Astrocyte (in vitro differentiated cells and primary cell): ENCODE measurements at regions not wholly inside any gene's neighbourhood (a gene's known extent, or its start where the extent isn't known, plus 50 kb on each side); places are given as distances from the start of the nearest gene placed in this dataset.

Experiments used
- DNase-seq: peaks from one replicate; pipeline ENCODE4 v3.0.0-alpha.2; 2010; ENCODE audit warnings: low read depth
- FAIRE-seq: peaks from 2 replicates; lab custom pipeline; 2011; peaks lifted over from hg19 to GRCh38; lab: Jason Lieb, UNC
- H2AFZ ChIP-seq: 2 replicates; pipeline ENCODE4 v1.6.0; 2012; ENCODE audit warnings: low read depth, low read length, inconsistent platforms
- H3K27ac ChIP-seq: 2 replicates; pipeline ENCODE4 v1.5.1; 2011; ENCODE audit warnings: low read depth, low read length, inconsistent platforms
- H3K27me3 ChIP-seq: 2 replicates; pipeline ENCODE4 v1.6.0; 2011; ENCODE audit warnings: low read length, inconsistent platforms; ENCODE audit not compliant: insufficient read depth
- H3K36me3 ChIP-seq: 2 replicates; pipeline ENCODE4 v1.5.1; 2011; ENCODE audit warnings: low read length, inconsistent platforms; ENCODE audit not compliant: insufficient read depth
- H3K4me1 ChIP-seq: 2 replicates; pipeline ENCODE4 v1.5.1; 2011; ENCODE audit warnings: low read length, inconsistent platforms; ENCODE audit not compliant: insufficient read depth
- H3K4me2 ChIP-seq: 2 replicates; pipeline ENCODE4 v1.6.0; 2012; ENCODE audit warnings: low read length, inconsistent platforms
- H3K4me3 ChIP-seq: 2 replicates; pipeline ENCODE4 v1.5.1; 2011; ENCODE audit warnings: low read depth, mild to moderate bottlenecking, low read length, inconsistent platforms; ENCODE audit not compliant: insufficient read depth
- H3K79me2 ChIP-seq: 2 replicates; pipeline ENCODE4 v1.6.0; 2012; ENCODE audit warnings: mild to moderate bottlenecking, low read length, inconsistent platforms; ENCODE audit not compliant: insufficient read depth
- H3K9ac ChIP-seq: 2 replicates; pipeline ENCODE4 v1.6.0; 2012; ENCODE audit warnings: mild to moderate bottlenecking, low read length, inconsistent platforms
- H3K9me3 ChIP-seq: 2 replicates; pipeline ENCODE4 v1.5.1; 2012; ENCODE audit warnings: low read depth, mild to moderate bottlenecking, low read length, inconsistent platforms; ENCODE audit not compliant: insufficient read depth
- H4K20me1 ChIP-seq: 2 replicates; pipeline ENCODE4 v1.6.0; 2012; ENCODE audit warnings: low read length, inconsistent platforms; ENCODE audit not compliant: insufficient read depth
- H3K27ac Mint-ChIP-seq: one replicate; pipeline ENCODE4 v1.8.0; 2021; ENCODE audit warnings: mild to moderate bottlenecking, mixed read lengths; ENCODE audit not compliant: unreplicated experiment
- H3K27me3 Mint-ChIP-seq: one replicate; pipeline ENCODE4 v1.8.0; 2021; ENCODE audit warnings: low read depth, mixed read lengths; ENCODE audit not compliant: unreplicated experiment
- H3K36me3 Mint-ChIP-seq: one replicate; pipeline ENCODE4 v1.8.0; 2021; ENCODE audit warnings: low read depth, mixed read lengths; ENCODE audit not compliant: unreplicated experiment
- H3K4me1 Mint-ChIP-seq: one replicate; pipeline ENCODE4 v1.8.0; 2021; ENCODE audit warnings: low read depth, mixed read lengths; ENCODE audit not compliant: unreplicated experiment
- H3K4me3 Mint-ChIP-seq: one replicate; pipeline ENCODE4 v1.8.0; 2021; ENCODE audit warnings: mild to moderate bottlenecking, moderate library complexity, mixed read lengths; ENCODE audit not compliant: unreplicated experiment
- H3K9me3 Mint-ChIP-seq: one replicate; pipeline ENCODE4 v1.8.0; 2021; ENCODE audit warnings: mild to moderate bottlenecking, mixed read lengths; ENCODE audit not compliant: unreplicated experiment
- EZH2 ChIP-seq: IDR thresholded peaks from 2 replicates; pipeline ENCODE4 v1.6.1; 2012; ENCODE audit warnings: mild to moderate bottlenecking, low read length, inconsistent platforms; ENCODE audit not compliant: insufficient read depth
- TF ChIP-seq, protein P1 (sequence below): IDR thresholded peaks from 2 replicates; pipeline ENCODE4 v1.5.1; 2011; ENCODE audit warnings: low read depth, mild to moderate bottlenecking, inconsistent platforms, low read length, moderate library complexity; ENCODE audit not compliant: insufficient read depth

DNA sequence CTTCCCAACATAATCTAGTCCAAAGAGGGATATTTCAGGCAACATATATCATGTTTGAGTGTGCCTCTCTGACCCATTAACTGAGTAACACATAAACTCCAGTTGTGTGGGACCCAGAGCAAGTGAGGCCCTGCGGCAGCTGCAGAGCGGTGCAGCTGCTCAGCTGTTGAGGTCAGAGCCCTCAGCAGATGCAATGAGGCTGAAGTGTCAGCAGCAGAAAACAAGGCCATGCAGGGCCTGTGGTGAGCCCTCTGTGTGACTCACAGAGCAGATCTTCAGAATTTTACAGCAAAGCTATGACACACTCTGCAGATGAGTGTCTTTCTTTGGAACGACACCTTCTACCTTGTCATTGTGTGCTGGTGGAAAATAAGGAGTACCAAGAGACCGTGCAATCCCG, 168.5 kb downstream of the CBLN2 start:
- no peaks in the 10 kb centered on the region for H3K27me3 Mint-ChIP-seq
- H3K4me3 ChIP-seq = no peak overlapping the region
- peak overlapping the region; percentile 9 for H2AFZ ChIP-seq
- FAIRE-seq (no peak), DNase-seq (peak; percentile 65)
- no peaks in the 10 kb centered on the region for H4K20me1 ChIP-seq
- H3K79me2 ChIP-seq = no peaks in the 10 kb centered on the region
- H3K27me3 ChIP-seq = no peaks in the 10 kb centered on the region
- H3K9ac ChIP-seq = no peak overlapping the region
- no peak overlapping the region for H3K27ac ChIP-seq
- H3K4me1 Mint-ChIP-seq = no peaks in the 10 kb centered on the region
- H3K9me3 Mint-ChIP-seq = peaks cover 4% of the 10 kb centered on the region
- H3K9me3 ChIP-seq = no peaks in the 10 kb centered on the region
- no peaks in the 10 kb centered on the region for H3K4me1 ChIP-seq
- peak overlapping the region; percentile 23 for H3K4me2 ChIP-seq
- no peak overlapping the region for H3K4me3 Mint-ChIP-seq
- no peaks in the 10 kb centered on the region for H3K36me3 Mint-ChIP-seq
- no peak overlapping the region for H3K27ac Mint-ChIP-seq
- no peaks in the 10 kb centered on the region for H3K36me3 ChIP-seq
- TF ChIP-seq, protein P1, sequence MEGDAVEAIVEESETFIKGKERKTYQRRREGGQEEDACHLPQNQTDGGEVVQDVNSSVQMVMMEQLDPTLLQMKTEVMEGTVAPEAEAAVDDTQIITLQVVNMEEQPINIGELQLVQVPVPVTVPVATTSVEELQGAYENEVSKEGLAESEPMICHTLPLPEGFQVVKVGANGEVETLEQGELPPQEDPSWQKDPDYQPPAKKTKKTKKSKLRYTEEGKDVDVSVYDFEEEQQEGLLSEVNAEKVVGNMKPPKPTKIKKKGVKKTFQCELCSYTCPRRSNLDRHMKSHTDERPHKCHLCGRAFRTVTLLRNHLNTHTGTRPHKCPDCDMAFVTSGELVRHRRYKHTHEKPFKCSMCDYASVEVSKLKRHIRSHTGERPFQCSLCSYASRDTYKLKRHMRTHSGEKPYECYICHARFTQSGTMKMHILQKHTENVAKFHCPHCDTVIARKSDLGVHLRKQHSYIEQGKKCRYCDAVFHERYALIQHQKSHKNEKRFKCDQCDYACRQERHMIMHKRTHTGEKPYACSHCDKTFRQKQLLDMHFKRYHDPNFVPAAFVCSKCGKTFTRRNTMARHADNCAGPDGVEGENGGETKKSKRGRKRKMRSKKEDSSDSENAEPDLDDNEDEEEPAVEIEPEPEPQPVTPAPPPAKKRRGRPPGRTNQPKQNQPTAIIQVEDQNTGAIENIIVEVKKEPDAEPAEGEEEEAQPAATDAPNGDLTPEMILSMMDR = no peak
- no peak for TF ChIP-seq EZH2

- FAIRE-seq (no peak), DNase-seq (no peak)
- Mint-ChIP-seq H3K27ac (no peak overlapping the region), H3K4me1 (no peaks in the 10 kb centered on the region), H3K4me3 (no peak overlapping the region), H3K27me3 (no peaks in the 10 kb centered on the region), H3K9me3 (peaks cover 2% of the 10 kb centered on the region), H3K36me3 (no peaks in the 10 kb centered on the region)
- Histone ChIP-seq H3K27ac (no peak overlapping the region), H3K4me3 (no peak overlapping the region), H3K79me2 (no peaks in the 10 kb centered on the region), H3K9ac (no peak overlapping the region), H3K9me3 (no peaks in the 10 kb centered on the region), H3K27me3 (no peaks in the 10 kb centered on the region), H4K20me1 (no peaks in the 10 kb centered on the region), H3K36me3 (no peaks in the 10 kb centered on the region), H3K4me2 (no peak overlapping the region), H2AFZ (no peak overlapping the region), H3K4me1 (no peaks in the 10 kb centered on the region)
- TF ChIP-seq, protein P1 = no peak
- no peak for TF ChIP-seq EZH2
These were observed 172.1 kb downstream of the CBLN2 start for GRCh38 chr18:72372076-72372475.

DNA sequence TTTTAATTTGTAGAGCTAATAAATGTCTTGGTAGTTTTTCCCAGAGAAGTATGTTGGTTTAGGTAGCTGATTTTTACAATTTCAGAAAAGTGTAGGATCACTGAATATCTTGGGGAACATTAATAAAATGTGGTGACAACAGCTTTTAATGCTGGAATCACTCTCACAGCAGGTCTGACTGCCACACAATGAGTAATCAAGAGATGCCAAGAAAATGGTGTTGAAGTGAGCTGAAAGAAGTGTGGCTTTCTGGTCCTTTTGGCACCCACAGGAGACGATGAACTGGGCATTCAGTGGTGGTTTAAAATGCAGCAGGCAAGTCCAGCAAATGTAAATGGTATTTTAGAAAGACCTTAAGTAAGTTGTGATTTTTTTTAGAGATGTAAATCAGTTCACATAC, 175.8 kb downstream of the CBLN2 start:
- no peak for DNase-seq
- Histone ChIP-seq H3K4me2 (no peak overlapping the region), H3K79me2 (no peaks in the 10 kb centered on the region), H3K9me3 (no peaks in the 10 kb centered on the region), H3K9ac (no peak overlapping the region), H2AFZ (no peak overlapping the region), H3K27ac (no peak overlapping the region), H3K27me3 (no peaks in the 10 kb centered on the region), H3K4me3 (no peak overlapping the region), H3K36me3 (no peaks in the 10 kb centered on the region), H4K20me1 (no peaks in the 10 kb centered on the region), H3K4me1 (no peaks in the 10 kb centered on the region)
- Mint-ChIP-seq H3K36me3 (no peaks in the 10 kb centered on the region), H3K4me3 (no peak overlapping the region), H3K9me3 (no peaks in the 10 kb centered on the region), H3K27me3 (no peaks in the 10 kb centered on the region), H3K4me1 (no peaks in the 10 kb centered on the region), H3K27ac (no peak overlapping the region)
- TF ChIP-seq, protein P1 = no peak
- TF ChIP-seq EZH2 = no peak
- no peak for FAIRE-seq
